CD4-positive, alpha-beta T cell (primary cell): ENCODE measurements at regions not wholly inside any gene's neighbourhood (a gene's known extent, or its start where the extent isn't known, plus 50 kb on each side); places are given as distances from the start of the nearest gene placed in this dataset.

ENCODE experiments used
- ATAC-seq: fragments of 200-7000 bp; cut with Tn5 transposase; one replicate; pipeline ENCODE4 v1.10.0; 2022; ENCODE audit warnings: mild to moderate bottlenecking; ENCODE audit not compliant: poor library complexity
- CTCF ChIA-PET: fragments of 350-600 bp; sonication (Branson Sonifier 250); formaldehyde crosslinking; loops from one replicate; lab custom pipeline; 2021; ENCODE audit warnings: antibody characterized with exemption, inconsistent platforms; lab: Charles Lee
- POLR2A ChIA-PET: fragments of 350-600 bp; sonication (Branson Sonifier 250); formaldehyde crosslinking; loops from one replicate; lab custom pipeline; 2021; ENCODE audit warnings: antibody characterized with exemption, inconsistent platforms; lab: Charles Lee
- DNase-seq, 14 experiments: peaks; one replicate each; pipeline ENCODE4 v3.0.0-alpha.2; 2013 to 2020; ENCODE audit warnings: mixed read lengths in 2 of 14
- H3K27ac ChIP-seq, 2 donors: one replicate each; pipeline versions ENCODE4 v1.5.1 to v1.7.0; 2013; ENCODE audit warnings: low read length in 2 of 2, low read depth in 1 of 2, mild to moderate bottlenecking in 1 of 2
- H3K27me3 ChIP-seq, 2 experiments: 1 replicate in 1 of 2; 2 replicates in 1 of 2; pipeline versions ENCODE4 v1.6.1 to v1.7.0; 2013; ENCODE audit warnings: low read length in 2 of 2, control low read depth in 1 of 2, mild to moderate bottlenecking in 1 of 2, moderate library complexity in 1 of 2; ENCODE audit not compliant: insufficient read depth in 2 of 2, control insufficient read depth in 1 of 2
- H3K36me3 ChIP-seq: one replicate; pipeline ENCODE4 v1.6.1; 2013; ENCODE audit warnings: low read length, control low read depth; ENCODE audit not compliant: insufficient read depth
- H3K4me1 ChIP-seq: one replicate; pipeline ENCODE4 v1.6.1; 2013; ENCODE audit warnings: low read length, control low read depth; ENCODE audit not compliant: insufficient read depth
- H3K4me3 ChIP-seq: one replicate; pipeline ENCODE4 v1.5.1; 2013; ENCODE audit warnings: mild to moderate bottlenecking, low read length, moderate library complexity
- H3K9me3 ChIP-seq, 2 experiments: 1 replicate in 1 of 2; 2 replicates in 1 of 2; pipeline versions ENCODE4 v1.6.1 to v1.7.0; 2013; ENCODE audit warnings: low read length in 2 of 2, mild to moderate bottlenecking in 2 of 2, control low read depth in 1 of 2, moderate library complexity in 1 of 2; ENCODE audit not compliant: control insufficient read depth in 1 of 2, insufficient read depth in 1 of 2
- H3K27ac Mint-ChIP-seq: one replicate; pipeline ENCODE4 v1.8.0; 2020; ENCODE audit warnings: mixed read lengths
- H3K27me3 Mint-ChIP-seq: one replicate; pipeline ENCODE4 v1.8.0; 2021; ENCODE audit warnings: mixed read lengths
- H3K36me3 Mint-ChIP-seq: one replicate; pipeline ENCODE4 v1.8.0; 2021; ENCODE audit warnings: low read depth, mixed read lengths
- H3K4me1 Mint-ChIP-seq: one replicate; pipeline ENCODE4 v1.8.0; 2021; ENCODE audit warnings: low read depth, mixed read lengths
- H3K4me3 Mint-ChIP-seq: one replicate; pipeline ENCODE4 v1.8.0; 2020; ENCODE audit warnings: mild to moderate bottlenecking, mixed read lengths
- H3K9me3 Mint-ChIP-seq: one replicate; pipeline ENCODE4 v1.8.0; 2020; ENCODE audit warnings: mixed read lengths
- intact Hi-C, 2 experiments: fragments of 100-400 bp; cut with DNase I in 1 of 2; cut with micrococcal nuclease in 1 of 2; formaldehyde crosslinking; loops; one replicate each; pipeline versions ENCODE4 v1.15.1 to v1.9.0; 2023 to 2025; cut with DNase I, micrococcal nuclease
- TF ChIP-seq, protein P1 (sequence below): fragments of 200-600 bp; IDR thresholded peaks from one replicate; pipeline ENCODE4 v1.8.0; 2022; ENCODE audit warnings: antibody characterized with exemption, mild to moderate bottlenecking

DNA sequence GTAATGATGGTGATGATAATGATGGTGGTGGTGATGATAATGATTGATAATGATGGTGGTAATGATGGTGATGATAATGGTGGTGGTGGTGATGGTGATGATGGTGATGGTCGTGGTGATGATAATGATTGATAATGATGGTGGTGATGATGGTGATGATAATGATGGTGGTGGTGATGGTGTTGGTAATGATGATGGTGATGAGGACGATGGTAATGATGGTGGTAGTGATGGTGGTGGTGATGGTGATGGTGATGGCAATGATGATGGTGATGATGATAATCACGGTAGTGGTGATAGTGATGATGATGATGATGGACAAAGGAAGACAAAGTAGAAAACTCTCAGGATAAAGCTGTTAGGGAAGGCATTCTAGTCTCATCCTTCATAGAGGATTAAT is 310.5 kb downstream of the MSX2 start:
- no peak overlapping the region for H3K27ac ChIP-seq
- H3K27me3 Mint-ChIP-seq: peaks cover 3% of the 10 kb centered on the region
- DNase-seq (no peak), ATAC-seq (no peak)
- peaks cover 0 to 4% of the 10 kb centered on the region in 2 experiments for H3K9me3 ChIP-seq
- no peaks in the 10 kb centered on the region for H3K9me3 Mint-ChIP-seq
- intact Hi-C loops: no loop called here
- H3K4me1 Mint-ChIP-seq: no peaks in the 10 kb centered on the region
- H3K36me3 ChIP-seq: no peaks in the 10 kb centered on the region
- no peak overlapping the region for H3K27ac Mint-ChIP-seq
- no peaks in the 10 kb centered on the region for H3K27me3 ChIP-seq
- CTCF ChIA-PET: no interaction called here
- H3K4me1 ChIP-seq: no peaks in the 10 kb centered on the region
- no peak overlapping the region for H3K4me3 Mint-ChIP-seq
- POLR2A ChIA-PET: no interaction called here
- no peak overlapping the region for H3K4me3 ChIP-seq
- TF ChIP-seq, protein P1, sequence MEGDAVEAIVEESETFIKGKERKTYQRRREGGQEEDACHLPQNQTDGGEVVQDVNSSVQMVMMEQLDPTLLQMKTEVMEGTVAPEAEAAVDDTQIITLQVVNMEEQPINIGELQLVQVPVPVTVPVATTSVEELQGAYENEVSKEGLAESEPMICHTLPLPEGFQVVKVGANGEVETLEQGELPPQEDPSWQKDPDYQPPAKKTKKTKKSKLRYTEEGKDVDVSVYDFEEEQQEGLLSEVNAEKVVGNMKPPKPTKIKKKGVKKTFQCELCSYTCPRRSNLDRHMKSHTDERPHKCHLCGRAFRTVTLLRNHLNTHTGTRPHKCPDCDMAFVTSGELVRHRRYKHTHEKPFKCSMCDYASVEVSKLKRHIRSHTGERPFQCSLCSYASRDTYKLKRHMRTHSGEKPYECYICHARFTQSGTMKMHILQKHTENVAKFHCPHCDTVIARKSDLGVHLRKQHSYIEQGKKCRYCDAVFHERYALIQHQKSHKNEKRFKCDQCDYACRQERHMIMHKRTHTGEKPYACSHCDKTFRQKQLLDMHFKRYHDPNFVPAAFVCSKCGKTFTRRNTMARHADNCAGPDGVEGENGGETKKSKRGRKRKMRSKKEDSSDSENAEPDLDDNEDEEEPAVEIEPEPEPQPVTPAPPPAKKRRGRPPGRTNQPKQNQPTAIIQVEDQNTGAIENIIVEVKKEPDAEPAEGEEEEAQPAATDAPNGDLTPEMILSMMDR: no peak
- no peaks in the 10 kb centered on the region for H3K36me3 Mint-ChIP-seq

DNA sequence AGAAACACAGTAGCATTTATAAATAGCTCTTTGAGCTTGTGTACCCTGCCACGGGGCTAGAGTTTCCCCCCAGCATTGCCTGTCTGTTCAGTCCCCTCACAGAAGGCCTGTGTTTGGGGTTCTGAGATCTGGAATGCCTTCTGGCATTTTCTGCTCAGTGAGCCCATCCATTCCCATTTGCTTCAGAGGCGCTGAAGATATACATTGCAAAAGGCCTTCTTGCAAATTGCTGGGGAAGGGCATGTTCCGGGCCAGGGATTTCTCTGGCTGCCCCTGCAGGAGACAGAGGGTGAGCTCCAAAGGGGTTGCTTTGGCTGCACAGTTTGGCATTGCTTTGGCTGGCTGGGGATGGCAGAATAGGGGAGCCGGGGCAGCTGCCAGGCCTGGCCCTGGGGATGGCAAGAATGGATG is 308.4 kb downstream of the MSX2 start:
- Histone ChIP-seq H3K36me3 (no peaks in the 10 kb centered on the region), H3K4me1 (no peaks in the 10 kb centered on the region), H3K9me3 (peaks cover 0 to 4% of the 10 kb centered on the region in 2 experiments), H3K4me3 (no peak overlapping the region), H3K27me3 (no peaks in the 10 kb centered on the region), H3K27ac (no peak overlapping the region)
- TF ChIP-seq, protein P1: no peak
- ATAC-seq (no peak), DNase-seq (no peak)
- no peaks in the 10 kb centered on the region for H3K36me3 Mint-ChIP-seq
- no peaks in the 10 kb centered on the region for H3K9me3 Mint-ChIP-seq
- ChIA-PET CTCF (no interaction called here), POLR2A (no interaction called here)
- no peak overlapping the region for H3K4me3 Mint-ChIP-seq
- intact Hi-C loops: no loop called here
- H3K27ac Mint-ChIP-seq: no peak overlapping the region
- peaks cover 5% of the 10 kb centered on the region for H3K27me3 Mint-ChIP-seq
- no peaks in the 10 kb centered on the region for H3K4me1 Mint-ChIP-seq

DNA sequence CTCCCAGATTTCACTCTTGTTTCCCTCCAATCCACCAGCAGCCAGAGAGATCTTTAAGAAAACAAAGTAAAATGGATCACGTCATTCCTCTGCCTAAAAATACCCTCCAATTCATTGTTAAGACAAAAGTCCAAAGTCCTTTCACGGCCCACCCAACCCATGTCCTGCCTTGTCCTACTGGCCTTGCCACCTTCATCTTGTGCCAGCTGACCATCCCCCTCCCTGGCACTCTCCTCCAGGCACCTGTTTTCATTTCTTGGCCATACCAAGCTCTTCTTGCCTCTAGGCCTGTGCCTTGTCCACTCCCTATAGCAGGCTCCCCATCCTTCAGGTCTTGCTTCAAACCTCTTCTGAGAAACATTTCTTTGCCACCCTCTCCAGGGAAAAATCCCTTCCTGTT is 307.6 kb downstream of the MSX2 start:
- no peak overlapping the region for H3K4me3 ChIP-seq
- TF ChIP-seq, protein P1: no peak
- intact Hi-C loops: no loop called here
- Mint-ChIP-seq H3K27me3 (peaks cover 5% of the 10 kb centered on the region), H3K36me3 (no peaks in the 10 kb centered on the region), H3K4me1 (no peaks in the 10 kb centered on the region), H3K4me3 (no peak overlapping the region), H3K27ac (no peak overlapping the region), H3K9me3 (no peaks in the 10 kb centered on the region)
- H3K9me3 ChIP-seq: no peaks in the 10 kb centered on the region
- no peaks in the 10 kb centered on the region for H3K36me3 ChIP-seq
- no peaks in the 10 kb centered on the region for H3K4me1 ChIP-seq
- no peak for ATAC-seq
- no peaks in the 10 kb centered on the region for H3K27me3 ChIP-seq
- CTCF ChIA-PET: no interaction called here
- POLR2A ChIA-PET: no interaction called here
- no peak for DNase-seq
- no peak overlapping the region for H3K27ac ChIP-seq
